NCI-H2227 (cell line): ENCODE measurements at regions not wholly inside any gene's neighbourhood (a gene's known extent, or its start where the extent isn't known, plus 50 kb on each side); places are given as distances from the start of the nearest gene placed in this dataset.

ENCODE experiments used
- DNase-seq: peaks from one replicate; lab custom pipeline; 2025; ENCODE audit not compliant: unreplicated experiment; lab: John Stamatoyannopoulos, UW

DNA sequence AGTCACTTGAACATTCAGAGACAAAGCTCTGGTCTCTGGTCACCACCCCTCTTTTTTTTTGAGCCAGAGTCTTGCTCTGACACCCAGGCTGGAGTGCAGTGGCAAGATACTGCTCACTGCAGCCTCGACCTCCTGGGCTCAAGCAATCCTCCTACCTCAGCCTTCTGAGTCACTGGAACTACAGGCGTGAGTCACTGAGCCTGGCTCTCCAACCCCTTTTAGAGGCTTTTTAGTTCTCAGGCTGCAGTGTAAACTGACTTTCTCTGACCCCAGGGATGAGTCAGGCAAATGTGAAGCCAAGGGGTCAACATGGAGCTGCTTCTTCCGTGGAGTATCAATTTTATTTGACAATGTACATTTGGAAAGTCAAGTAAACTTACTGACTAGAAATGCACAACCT lies 229.2 kb downstream of the PTTG2 start:
- DNase-seq = no peak

DNA sequence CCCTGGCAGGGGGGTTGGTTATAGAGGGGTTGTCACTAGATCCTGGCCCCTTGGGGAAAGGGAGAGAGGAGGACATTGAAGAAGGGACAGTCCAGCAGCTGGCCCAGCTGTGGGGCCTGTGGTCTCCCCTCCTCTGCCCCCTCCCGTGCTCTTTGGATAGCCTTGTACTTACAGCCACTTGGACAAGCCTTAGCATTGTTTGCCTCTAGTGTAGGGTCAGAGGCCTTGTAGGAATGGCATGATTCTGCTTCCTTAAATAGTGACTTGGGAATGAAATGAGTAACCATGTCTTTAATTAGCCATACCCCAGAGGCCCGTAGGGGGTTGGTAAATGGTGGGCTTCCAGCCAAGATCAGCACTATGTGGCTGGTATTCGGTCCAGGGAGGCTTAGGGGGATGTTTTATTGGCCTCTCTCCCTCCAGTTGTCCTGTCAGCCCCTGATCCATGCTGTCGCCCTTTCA lies 230.6 kb downstream of the PTTG2 start:
- DNase-seq = no peak

DNA sequence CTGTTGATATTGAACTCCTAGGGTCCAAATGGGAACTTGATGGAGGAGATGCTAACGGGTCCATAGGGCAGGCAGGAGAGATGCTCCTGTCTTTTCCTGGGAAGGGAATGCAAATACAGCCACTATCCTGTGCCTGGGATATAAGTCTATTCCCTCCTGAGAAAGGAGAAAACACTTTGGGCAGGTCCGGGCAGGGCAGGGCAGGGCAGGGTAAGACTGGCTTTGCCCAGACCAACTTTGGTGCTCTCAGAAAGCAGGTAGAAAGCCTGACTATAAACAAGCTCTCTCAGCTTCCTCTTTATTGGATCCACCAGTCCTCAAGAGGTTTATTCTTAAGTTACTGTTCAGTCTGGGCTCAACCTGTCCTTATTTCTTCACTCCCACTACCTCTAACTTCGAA lies 232.3 kb downstream of the PTTG2 start:
- DNase-seq = no peak

DNA sequence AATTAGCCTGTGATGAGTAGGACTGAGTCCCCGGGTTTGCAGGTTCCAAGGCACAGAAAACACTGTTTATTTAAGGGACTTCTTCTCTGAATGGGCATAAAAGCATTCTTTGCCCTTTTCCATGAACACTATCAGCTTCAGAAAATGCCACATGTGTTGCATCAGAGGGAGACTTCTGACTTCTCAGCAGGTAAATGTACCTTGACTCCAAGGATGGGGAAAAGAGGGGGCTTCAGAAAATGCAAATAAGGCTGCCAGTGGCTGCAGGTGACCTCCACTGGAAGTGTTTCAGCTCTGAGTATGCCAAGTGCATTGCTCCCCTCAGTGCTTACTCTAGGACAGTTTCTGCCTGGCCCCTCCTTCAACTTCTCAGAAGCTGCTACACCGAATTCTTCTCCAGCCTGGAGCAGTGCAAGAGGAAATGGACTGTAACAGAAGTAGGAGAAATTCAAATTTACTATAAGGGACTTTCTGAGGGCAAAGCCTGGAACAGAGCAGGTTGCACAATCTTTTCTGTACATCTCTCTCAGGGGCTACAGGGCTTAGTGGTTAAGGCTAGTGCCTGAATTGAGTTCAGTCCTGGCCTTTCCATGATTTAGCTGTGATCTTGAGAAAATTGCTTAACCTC lies 233.2 kb downstream of the PTTG2 start:
- DNase-seq = no peak

DNA sequence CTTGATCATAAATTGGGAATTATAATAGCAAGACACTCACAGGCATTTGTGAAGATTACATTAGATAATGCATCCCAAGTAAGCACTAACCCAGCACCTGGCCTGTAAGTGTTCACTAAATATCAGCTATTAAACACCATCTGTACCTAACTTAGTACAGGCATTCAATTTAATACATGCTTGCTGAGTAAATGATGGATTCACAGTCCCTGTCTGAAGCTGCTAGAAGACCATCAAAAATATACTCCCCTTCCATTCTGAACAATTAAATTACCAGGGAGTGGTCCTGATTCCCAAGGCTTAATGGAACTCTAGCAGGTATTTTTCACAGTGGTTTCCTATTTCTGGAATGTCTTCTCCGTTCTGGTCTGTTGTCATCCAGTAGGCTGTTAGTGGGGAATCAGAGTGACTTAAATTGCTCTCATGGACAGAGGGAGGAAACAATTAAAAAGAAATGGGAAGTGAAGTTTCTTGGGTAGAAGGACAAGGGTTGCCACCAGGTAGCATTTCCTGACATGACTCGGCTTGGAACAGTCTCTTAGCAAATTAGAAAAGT lies 233.9 kb downstream of the PTTG2 start:
- no peak for DNase-seq

DNA sequence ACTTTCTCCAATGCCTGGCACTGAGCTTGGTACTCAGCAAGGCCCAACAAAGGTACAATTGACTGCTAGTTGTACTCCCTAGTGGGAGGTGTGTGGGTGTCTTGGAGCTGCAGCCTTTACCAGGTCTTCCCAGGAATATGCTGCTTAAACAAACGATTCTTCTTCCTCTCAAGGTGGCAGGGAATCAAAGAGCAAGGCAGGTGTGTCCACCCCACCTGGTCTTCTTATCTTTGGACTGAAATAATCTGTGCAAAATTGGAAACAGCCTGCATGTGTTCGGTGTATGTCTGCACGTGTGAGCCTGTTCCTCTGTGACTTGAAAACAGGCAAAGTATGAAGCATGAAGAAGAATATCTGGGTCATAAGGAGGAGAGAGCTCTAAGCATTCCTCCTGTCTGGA lies 235.3 kb downstream of the PTTG2 start:
- DNase-seq = no peak

DNA sequence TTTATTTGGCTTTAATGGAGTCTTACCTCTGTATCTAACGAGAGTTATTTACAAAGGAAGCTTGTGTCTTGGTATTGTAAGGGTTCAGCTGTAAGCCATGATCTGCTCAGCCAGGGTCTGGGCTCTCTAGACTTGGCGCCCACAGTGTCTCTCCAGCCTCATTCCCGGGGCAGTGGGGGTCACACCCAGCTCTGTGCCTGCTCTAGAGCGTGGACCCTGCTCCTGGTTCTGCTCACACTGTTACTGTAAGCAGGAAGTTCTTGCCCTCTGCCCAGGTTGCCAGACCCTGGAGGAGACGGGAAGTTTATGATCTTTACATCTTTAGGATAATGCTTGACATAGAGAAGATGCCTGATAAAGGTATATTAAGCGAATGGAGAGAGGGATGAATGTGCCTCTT lies 235.7 kb downstream of the PTTG2 start:
- DNase-seq = no peak

DNA sequence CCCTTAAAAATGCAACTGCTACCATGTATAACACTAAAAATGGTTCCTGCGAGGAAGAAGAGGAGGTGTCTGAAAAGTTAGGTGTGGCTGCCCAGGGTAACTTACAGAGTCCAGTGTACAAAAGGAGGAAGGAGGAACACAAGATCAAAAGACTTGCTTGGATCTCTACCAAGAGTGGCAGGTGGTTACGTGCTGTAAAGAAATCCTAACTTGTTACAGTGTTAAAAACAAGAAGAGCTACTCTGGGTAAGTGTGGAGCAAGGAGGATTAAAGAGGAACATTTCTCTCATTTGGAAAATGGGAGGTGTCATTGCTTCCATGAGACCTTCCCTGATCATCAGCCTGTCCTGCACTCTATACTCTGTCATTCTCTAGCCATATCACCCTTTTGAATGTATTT lies 242.0 kb downstream of the PTTG2 start:
- no peak for DNase-seq

DNA sequence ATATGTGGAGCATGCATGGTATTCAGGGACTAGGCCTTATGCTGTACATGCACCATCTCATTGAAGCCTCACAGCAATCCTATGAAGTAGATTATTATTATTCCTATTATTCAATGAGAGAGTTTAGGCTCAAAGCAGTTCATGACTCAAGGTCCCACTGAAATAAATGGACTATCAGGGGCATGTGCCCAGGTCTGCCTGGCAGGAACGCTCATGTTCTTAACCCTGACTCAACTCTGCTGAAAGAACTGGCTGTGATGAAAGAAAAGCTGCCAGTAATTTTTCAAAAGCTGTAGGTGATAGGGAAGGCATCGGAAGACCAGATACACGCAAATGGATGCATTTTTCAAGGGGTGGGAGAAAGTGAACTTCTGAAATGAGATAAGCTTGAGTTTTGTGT lies 243.4 kb downstream of the PTTG2 start:
- no peak for DNase-seq

DNA sequence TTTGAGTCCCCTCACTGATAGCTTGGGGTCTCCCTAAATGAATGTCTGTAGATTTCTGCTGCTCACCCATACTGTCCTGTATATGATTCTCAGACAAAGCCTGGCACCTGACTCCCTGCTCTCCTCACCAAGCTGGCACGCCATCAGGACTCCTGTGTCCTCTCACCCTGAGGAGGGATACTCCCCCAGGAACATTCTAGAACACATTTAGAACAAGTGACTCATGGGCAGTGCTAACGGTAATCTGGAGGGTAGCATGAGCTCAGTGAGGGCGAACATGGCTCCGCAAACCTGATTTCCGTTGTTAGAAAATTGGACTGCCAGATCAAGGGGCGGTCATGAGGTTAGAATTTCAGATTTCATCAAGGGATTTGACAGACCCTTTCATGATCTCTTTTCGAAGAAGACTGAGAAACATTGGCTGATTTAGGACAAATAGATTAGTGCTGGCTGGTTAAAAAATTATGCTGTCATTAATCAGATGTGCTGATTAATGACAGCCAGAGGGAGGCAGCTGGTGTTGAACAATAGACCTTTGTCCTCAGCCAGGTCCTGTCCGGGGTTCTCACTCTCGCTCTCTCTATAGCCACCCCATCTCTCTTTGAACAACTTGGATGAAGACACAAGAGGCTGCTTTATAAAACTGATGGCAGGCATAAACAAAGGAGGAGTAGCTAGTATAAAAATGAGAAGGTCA lies 244.3 kb downstream of the PTTG2 start:
- no peak for DNase-seq

DNA sequence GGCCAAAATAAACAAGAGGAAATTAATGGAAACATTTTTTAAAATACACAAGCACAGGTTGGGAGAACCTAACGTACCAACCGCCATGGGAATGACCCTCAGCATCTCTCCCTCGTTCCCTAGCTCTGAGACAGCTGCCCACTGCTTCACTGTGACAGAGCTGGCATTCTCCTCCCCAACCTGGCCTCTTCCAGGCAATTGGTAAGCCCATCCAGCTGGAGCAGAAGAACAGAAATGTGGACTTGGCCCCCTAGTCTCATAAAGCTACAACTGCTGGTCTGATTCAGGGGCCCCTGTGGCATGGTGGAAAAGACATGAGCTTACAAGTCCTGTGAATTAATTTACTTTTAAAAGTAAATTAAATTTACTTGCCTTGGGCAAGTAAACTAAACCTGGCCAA lies 245.1 kb downstream of the PTTG2 start:
- DNase-seq = no peak

DNA sequence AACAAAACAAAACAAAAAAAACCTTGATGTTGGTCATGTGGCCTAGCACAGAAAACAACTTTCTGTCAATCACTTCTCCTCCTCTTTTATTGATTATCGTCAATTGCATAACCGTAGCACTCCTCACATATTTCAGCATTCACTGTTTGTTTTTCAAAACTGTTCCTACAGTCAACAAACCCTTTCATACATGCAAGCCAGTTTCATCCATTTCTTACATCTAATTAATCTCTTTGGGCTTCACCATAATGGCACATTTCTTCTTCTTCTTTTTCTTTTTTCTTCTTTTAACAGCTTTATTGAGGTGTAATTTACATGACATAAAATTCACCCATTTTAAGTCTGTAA lies 246.9 kb downstream of the PTTG2 start:
- no peak for DNase-seq

DNA sequence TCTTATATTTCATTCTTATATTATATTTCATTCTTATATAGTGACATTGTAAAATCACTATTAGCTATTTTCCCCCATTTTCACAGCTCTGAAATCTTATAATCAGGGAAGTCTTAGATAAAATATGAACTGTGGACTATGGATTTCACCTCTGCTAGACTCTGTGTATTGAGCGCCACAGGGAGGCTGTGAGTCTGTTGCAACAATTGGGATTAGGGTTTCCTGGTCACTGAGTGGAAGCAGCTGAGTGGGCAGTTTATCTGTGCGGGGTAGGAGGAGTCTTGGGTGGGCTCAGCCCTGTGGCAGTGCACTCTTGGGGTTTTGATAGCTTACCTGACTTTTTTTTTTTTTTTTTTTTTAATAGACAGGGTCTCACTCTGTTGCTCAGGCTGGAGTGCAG lies 249.5 kb downstream of the PTTG2 start:
- DNase-seq = no peak

DNA sequence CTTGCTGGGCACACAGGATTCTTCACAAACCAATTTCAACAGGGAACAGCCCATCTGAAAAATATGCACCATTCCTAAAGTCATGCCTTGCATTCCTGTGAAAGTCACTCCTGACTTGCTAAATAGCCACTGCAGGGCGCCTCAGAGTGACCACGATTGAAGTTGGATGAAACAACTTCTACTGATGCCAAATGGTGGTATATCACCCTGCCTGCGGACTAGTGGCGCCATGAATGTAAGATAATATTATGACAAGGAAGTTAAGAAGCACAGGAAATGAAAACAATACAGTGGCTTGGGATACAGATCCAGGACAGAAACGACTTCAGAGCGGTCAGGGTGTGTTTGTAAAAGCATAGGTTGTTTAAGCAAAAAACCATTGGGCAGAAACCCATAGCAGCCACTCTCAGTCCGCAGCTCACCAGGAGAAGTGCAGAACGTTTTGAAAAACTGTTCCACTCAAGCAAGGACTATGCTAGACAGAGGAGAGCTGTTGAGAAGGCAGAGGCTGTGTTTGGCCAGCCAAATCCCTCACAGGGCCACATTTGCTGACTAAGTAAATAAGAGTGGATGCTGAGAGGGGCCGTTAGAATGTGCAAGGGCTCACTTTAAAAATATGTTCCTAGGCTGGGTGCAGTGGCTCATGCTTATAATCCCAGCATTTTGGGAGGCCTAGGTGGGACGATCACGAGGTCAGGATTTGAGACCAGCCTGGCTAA lies 250.4 kb downstream of the PTTG2 start:
- no peak for DNase-seq

DNA sequence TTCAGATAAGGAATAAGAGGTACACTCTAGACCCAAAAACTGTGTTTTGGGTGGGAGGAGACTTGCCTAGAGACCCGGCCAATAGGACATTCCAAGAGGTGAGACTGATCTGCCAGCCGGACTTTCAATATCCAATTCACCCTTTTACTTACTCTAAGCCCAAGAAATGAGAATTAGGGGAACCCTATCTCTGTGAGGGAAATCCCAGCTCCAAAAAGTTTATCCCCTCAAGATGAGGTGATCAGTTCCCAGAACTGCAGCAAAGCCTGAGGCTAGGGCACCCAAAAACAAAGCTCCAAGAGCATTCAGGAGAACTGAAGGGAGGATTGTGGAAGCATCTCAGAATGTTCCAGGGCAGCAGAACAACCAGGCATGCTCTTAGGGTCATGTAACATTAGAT lies 251.7 kb downstream of the PTTG2 start:
- DNase-seq = no peak

DNA sequence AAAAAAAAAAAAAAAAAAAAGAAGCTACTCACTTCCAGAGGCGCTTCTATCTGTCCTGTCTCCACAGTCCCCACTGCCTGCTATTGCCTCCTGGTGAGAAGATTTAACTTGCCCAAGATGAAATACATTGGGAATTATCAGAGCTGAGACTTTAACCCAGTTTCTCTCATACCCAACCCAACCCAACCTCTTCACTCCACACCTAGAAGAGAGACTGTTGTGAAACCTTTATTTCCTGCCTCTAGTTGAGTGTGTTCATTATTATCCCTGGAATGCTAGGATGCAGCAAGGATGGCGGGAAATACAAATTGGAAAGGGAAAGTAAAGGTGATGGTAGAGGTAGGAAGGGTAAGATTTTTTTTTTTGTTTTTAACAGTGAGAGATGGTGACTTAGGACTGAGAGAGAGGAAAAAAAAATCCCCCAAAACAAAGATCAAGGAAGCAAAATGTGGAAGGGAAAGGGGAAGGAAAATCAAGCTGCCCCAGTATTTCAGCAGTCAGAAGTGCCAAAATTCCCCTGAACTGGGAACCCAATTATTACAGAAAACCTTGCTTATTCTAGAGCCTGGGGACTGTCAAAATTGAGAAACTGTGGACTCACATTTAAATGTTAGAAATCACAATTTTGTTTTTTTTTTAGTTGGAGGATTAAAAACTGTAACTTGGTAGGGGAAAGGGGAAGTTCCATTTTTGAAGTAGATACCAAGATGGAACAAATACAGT lies 253.0 kb downstream of the PTTG2 start:
- no peak for DNase-seq

DNA sequence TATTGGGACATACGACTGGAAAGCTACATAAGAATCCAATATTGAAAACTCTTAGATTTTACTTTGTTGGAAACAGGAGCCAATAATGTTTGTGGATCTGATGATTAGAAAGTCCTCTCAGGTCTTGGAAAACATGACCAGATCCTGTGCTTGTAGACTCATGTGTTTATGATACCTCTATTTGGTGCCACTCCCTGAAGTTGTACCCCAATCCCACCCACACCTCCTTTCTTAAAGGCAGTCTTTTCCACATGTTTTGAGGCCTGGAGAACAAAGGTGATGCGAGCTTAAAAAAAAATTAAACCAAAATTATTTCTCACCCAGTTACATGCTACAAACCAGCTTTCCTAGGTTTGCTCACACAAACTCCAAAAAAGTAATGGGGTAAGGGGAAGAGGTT lies 262.7 kb downstream of the PTTG2 start:
- no peak for DNase-seq

DNA sequence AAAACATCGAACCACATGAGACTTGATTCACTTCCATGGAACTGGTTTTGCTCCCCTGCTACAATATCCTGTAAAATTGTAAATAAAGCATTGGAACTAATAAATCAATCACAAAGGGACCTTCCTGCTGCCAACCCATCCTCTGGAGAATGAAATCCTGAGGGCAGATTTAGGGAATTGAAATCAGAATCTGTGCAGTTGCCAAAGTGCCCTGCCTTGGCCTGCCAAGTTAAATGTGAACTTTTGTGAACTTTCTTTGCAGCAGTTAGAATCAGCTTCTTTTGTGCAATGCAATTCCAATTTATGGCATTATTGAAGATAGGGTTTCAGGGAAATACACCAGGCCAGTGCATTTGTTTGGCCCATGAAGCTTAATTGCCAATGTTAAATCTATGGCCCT lies 263.1 kb downstream of the PTTG2 start:
- DNase-seq = no peak

DNA sequence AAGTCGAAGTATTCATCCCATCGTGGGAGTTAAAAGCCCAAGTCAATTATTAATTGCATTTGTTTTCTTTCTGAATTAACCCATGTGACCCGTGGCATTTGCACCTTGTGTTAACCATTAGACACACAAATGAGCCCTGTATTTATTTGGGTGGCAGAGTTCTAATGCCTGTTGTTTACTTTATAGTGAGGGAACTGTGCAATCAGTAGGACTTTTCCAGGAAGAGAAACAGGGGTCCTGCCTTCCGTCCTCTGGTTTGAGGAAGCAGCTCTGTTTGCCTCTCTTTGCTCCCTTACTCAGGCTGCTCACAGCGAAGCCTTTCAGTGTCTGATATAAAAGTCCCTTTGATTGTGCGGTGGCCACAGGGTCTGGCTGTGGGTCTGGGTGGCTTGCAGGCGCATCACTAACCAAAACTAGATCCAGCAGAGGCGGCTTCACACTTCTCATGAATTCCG lies 263.6 kb downstream of the PTTG2 start:
- no peak for DNase-seq

DNA sequence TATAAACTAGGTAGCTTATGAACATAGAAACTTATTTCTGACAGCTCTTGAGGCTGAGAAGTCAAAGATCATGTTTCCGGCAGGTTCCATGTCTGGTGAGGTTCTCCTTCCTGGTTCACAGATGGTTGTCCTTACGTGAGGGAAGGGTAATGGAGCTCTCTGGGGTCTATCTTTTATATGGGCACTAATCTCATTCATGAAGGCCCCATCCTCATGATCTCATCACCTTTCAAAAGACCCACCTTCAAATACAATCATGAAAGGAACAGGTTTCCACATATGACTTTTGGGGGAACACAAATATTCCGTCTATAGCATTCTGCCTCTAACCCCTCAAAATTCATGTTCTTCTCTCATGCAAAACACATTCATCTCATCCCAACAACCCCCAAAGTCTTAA lies 264.7 kb downstream of the PTTG2 start:
- no peak for DNase-seq

DNA sequence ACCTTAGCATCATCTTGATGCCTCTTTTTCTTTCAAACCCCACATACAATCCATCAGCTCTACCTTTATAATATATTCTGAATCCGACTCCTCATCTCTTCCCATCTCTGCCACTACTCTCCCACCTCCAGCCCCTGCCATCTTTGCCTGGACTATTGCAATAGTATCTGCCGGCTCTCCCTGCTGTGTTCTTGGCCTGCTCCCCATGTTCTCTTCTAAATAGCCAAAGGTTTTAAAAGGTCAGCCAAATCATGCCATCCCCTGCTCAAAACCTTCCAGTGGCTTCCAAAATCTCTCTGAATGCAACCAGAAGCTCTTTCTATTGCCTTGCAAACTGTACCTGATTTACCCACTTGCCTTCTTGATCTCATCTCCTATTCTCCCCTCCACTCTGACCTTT lies 266.0 kb downstream of the PTTG2 start:
- no peak for DNase-seq
